Activated naive CD8-positive, alpha-beta T cell treated with anti-CD3 and anti-CD28 coated beads, Interleukin-2, amount 50 U/mL, for 24 hours (primary cell): ENCODE measurements at regions not wholly inside any gene's neighbourhood (a gene's known extent, or its start where the extent isn't known, plus 50 kb on each side); places are given as distances from the start of the nearest gene placed in this dataset.

Experiments used
- ATAC-seq: fragments of 150-1000 bp; cut with Tn5 transposase; one replicate; pipeline ENCODE4 v1.10.0; 2021
- DNase-seq: peaks from one replicate; pipeline ENCODE4 v3.0.0; 2021
- H3K27ac Mint-ChIP-seq: one replicate; pipeline ENCODE4 v1.8.0; 2021; ENCODE audit warnings: mild to moderate bottlenecking, mixed read lengths
- H3K27me3 Mint-ChIP-seq: one replicate; pipeline ENCODE4 v1.8.0; 2021; ENCODE audit warnings: mixed read lengths
- H3K36me3 Mint-ChIP-seq: one replicate; pipeline ENCODE4 v1.8.0; 2021; ENCODE audit warnings: low read depth, mixed read lengths
- H3K4me1 Mint-ChIP-seq: one replicate; pipeline ENCODE4 v1.8.0; 2021; ENCODE audit warnings: mixed read lengths
- H3K4me3 Mint-ChIP-seq: one replicate; pipeline ENCODE4 v1.8.0; 2021; ENCODE audit warnings: mild to moderate bottlenecking, moderate library complexity, mixed read lengths
- H3K9me3 Mint-ChIP-seq: one replicate; pipeline ENCODE4 v1.8.0; 2021; ENCODE audit warnings: mixed read lengths

- no peak overlapping the region for H3K4me3 Mint-ChIP-seq
- H3K27me3 Mint-ChIP-seq = no peaks in the 10 kb centered on the region
- H3K27ac Mint-ChIP-seq = no peak overlapping the region
- no peak for ATAC-seq
- no peaks in the 10 kb centered on the region for H3K4me1 Mint-ChIP-seq
- DNase-seq = no peak
- no peaks in the 10 kb centered on the region for H3K9me3 Mint-ChIP-seq
- H3K36me3 Mint-ChIP-seq = no peaks in the 10 kb centered on the region
Measured at GRCh38 chr5:5583832-5584231, 161.4 kb downstream of the ICE1 start.

GRCh38 chr5:5583023-5583765 lies 160.7 kb downstream of the ICE1 start:
- DNase-seq (no peak), ATAC-seq (no peak)
- H3K4me1 Mint-ChIP-seq = no peaks in the 10 kb centered on the region
- no peak overlapping the region for H3K4me3 Mint-ChIP-seq
- no peaks in the 10 kb centered on the region for H3K27me3 Mint-ChIP-seq
- no peaks in the 10 kb centered on the region for H3K9me3 Mint-ChIP-seq
- H3K36me3 Mint-ChIP-seq = no peaks in the 10 kb centered on the region
- no peak overlapping the region for H3K27ac Mint-ChIP-seq

GRCh38 chr5:5581080-5581479 lies 158.6 kb downstream of the ICE1 start:
- Mint-ChIP-seq H3K36me3 (no peaks in the 10 kb centered on the region), H3K4me3 (no peak overlapping the region), H3K4me1 (no peaks in the 10 kb centered on the region), H3K27ac (no peak overlapping the region), H3K9me3 (no peaks in the 10 kb centered on the region), H3K27me3 (no peaks in the 10 kb centered on the region)
- ATAC-seq (no peak), DNase-seq (no peak)

GRCh38 chr5:5576744-5577143 lies 154.3 kb downstream of the ICE1 start:
- Mint-ChIP-seq H3K27me3 (no peaks in the 10 kb centered on the region), H3K4me3 (no peak overlapping the region), H3K9me3 (no peaks in the 10 kb centered on the region), H3K4me1 (no peaks in the 10 kb centered on the region), H3K36me3 (no peaks in the 10 kb centered on the region), H3K27ac (no peak overlapping the region)
- no peak for ATAC-seq
- no peak for DNase-seq

- no peaks in the 10 kb centered on the region for H3K4me1 Mint-ChIP-seq
- ATAC-seq = no peak
Measured at GRCh38 chr5:5575461-5575860, 153.0 kb downstream of the ICE1 start.

GRCh38 chr5:5573798-5574380 lies 151.4 kb downstream of the ICE1 start:
- ATAC-seq (no peak), DNase-seq (no peak)
- Mint-ChIP-seq H3K4me1 (no peaks in the 10 kb centered on the region), H3K36me3 (no peaks in the 10 kb centered on the region), H3K9me3 (no peaks in the 10 kb centered on the region), H3K27me3 (no peaks in the 10 kb centered on the region), H3K27ac (no peak overlapping the region), H3K4me3 (no peak overlapping the region)

More at GRCh38 chr5:5575461-5575860, 153.0 kb downstream of the ICE1 start:
- no peaks in the 10 kb centered on the region for H3K27me3 Mint-ChIP-seq
- H3K36me3 Mint-ChIP-seq = no peaks in the 10 kb centered on the region
- H3K9me3 Mint-ChIP-seq = no peaks in the 10 kb centered on the region
- H3K27ac Mint-ChIP-seq = no peak overlapping the region
- no peak overlapping the region for H3K4me3 Mint-ChIP-seq
- no peak for DNase-seq

- DNase-seq (no peak), ATAC-seq (no peak)
- H3K9me3 Mint-ChIP-seq = no peaks in the 10 kb centered on the region
- no peaks in the 10 kb centered on the region for H3K27me3 Mint-ChIP-seq
- no peaks in the 10 kb centered on the region for H3K4me1 Mint-ChIP-seq
- no peak overlapping the region for H3K27ac Mint-ChIP-seq
- H3K36me3 Mint-ChIP-seq = no peaks in the 10 kb centered on the region
- no peak overlapping the region for H3K4me3 Mint-ChIP-seq
Measured at GRCh38 chr5:5572976-5573797, 150.7 kb downstream of the ICE1 start.

GRCh38 chr5:5572010-5572865 lies 149.8 kb downstream of the ICE1 start:
- Mint-ChIP-seq H3K4me1 (no peaks in the 10 kb centered on the region), H3K4me3 (no peak overlapping the region), H3K27ac (no peak overlapping the region), H3K9me3 (no peaks in the 10 kb centered on the region), H3K36me3 (no peaks in the 10 kb centered on the region), H3K27me3 (peaks cover 3% of the 10 kb centered on the region)
- DNase-seq = no peak
- ATAC-seq = no peak

- H3K27me3 Mint-ChIP-seq = peaks cover 3% of the 10 kb centered on the region
- H3K4me3 Mint-ChIP-seq = no peak overlapping the region
- H3K9me3 Mint-ChIP-seq = no peaks in the 10 kb centered on the region
- no peaks in the 10 kb centered on the region for H3K36me3 Mint-ChIP-seq
- no peak overlapping the region for H3K27ac Mint-ChIP-seq
- DNase-seq (no peak), ATAC-seq (no peak)
- H3K4me1 Mint-ChIP-seq = no peaks in the 10 kb centered on the region
Measured at GRCh38 chr5:5570646-5571045, 148.2 kb downstream of the ICE1 start.

GRCh38 chr5:5564898-5565297 lies 142.4 kb downstream of the ICE1 start:
- Mint-ChIP-seq H3K4me3 (no peak overlapping the region), H3K27ac (no peak overlapping the region), H3K36me3 (no peaks in the 10 kb centered on the region), H3K9me3 (no peaks in the 10 kb centered on the region), H3K27me3 (peaks cover 9% of the 10 kb centered on the region), H3K4me1 (no peaks in the 10 kb centered on the region)
- DNase-seq (no peak), ATAC-seq (no peak)

- ATAC-seq (no peak), DNase-seq (no peak)
- Mint-ChIP-seq H3K4me1 (no peaks in the 10 kb centered on the region), H3K9me3 (no peaks in the 10 kb centered on the region), H3K27me3 (peaks cover 9% of the 10 kb centered on the region), H3K4me3 (no peak overlapping the region), H3K36me3 (no peaks in the 10 kb centered on the region), H3K27ac (no peak overlapping the region)
Measured at GRCh38 chr5:5560016-5560415, 137.5 kb downstream of the ICE1 start.

- DNase-seq (no peak), ATAC-seq (no peak)
- Mint-ChIP-seq H3K4me3 (no peak overlapping the region), H3K9me3 (no peaks in the 10 kb centered on the region), H3K4me1 (no peaks in the 10 kb centered on the region), H3K36me3 (no peaks in the 10 kb centered on the region), H3K27me3 (peaks cover 9% of the 10 kb centered on the region), H3K27ac (no peak overlapping the region)
Measured at GRCh38 chr5:5558638-5559527, 136.4 kb downstream of the ICE1 start.

- Mint-ChIP-seq H3K9me3 (no peaks in the 10 kb centered on the region), H3K4me1 (no peaks in the 10 kb centered on the region), H3K36me3 (no peaks in the 10 kb centered on the region), H3K27me3 (peaks cover 9% of the 10 kb centered on the region), H3K27ac (no peak overlapping the region), H3K4me3 (no peak overlapping the region)
- DNase-seq = no peak
- no peak for ATAC-seq
Measured at GRCh38 chr5:5558102-5558501, 135.6 kb downstream of the ICE1 start.
